GM18505 (cell line): ENCODE measurements at regions not wholly inside any gene's neighbourhood (a gene's known extent, or its start where the extent isn't known, plus 50 kb on each side); places are given as distances from the start of the nearest gene placed in this dataset.

ENCODE experiments used
- ATAC-seq: cut with Tn5 transposase; IDR thresholded peaks from one replicate; pipeline ENCODE4 v1.9.1; 2021; ENCODE audit not compliant: unreplicated experiment
- POLR2A ChIP-seq: IDR thresholded peaks from 4 replicates; pipeline ENCODE4 v1.6.1; 2011; ENCODE audit warnings: borderline replicate concordance; ENCODE audit not compliant: insufficient read depth, insufficient read length; ENCODE audit errors: extremely low read depth

- no peak for TF ChIP-seq POLR2A
- ATAC-seq = peak; percentile 91
These were observed 186.4 kb upstream of the FAM98A start for GRCh38 chr2:33785201-33786106.

- peak; percentile 5 for ATAC-seq
- no peak for TF ChIP-seq POLR2A
These were observed 185.4 kb upstream of the FAM98A start for GRCh38 chr2:33784488-33784887.

- no peak for TF ChIP-seq POLR2A
- no peak for ATAC-seq
These were observed 183.5 kb upstream of the FAM98A start for GRCh38 chr2:33782395-33783230.

- no peak for TF ChIP-seq POLR2A
- no peak for ATAC-seq
These were observed 178.7 kb upstream of the FAM98A start for GRCh38 chr2:33777786-33778185.

- TF ChIP-seq POLR2A = no peak
- no peak for ATAC-seq
These were observed 176.2 kb upstream of the FAM98A start for GRCh38 chr2:33775306-33775705.

GRCh38 chr2:33770023-33770422 is 170.9 kb upstream of the FAM98A start:
- ATAC-seq = no peak
- no peak for TF ChIP-seq POLR2A

- ATAC-seq = no peak
- no peak for TF ChIP-seq POLR2A
These were observed 167.1 kb upstream of the FAM98A start for GRCh38 chr2:33766175-33766574.

GRCh38 chr2:33765122-33765521 is 166.0 kb upstream of the FAM98A start:
- no peak for TF ChIP-seq POLR2A
- ATAC-seq = no peak

GRCh38 chr2:33764551-33764950 is 165.5 kb upstream of the FAM98A start:
- no peak for ATAC-seq
- no peak for TF ChIP-seq POLR2A

- ATAC-seq = no peak
These were observed 164.7 kb upstream of the FAM98A start for GRCh38 chr2:33763671-33764310.

GRCh38 chr2:33762636-33763035 is 163.5 kb upstream of the FAM98A start:
- no peak for TF ChIP-seq POLR2A
- no peak for ATAC-seq

More at GRCh38 chr2:33763671-33764310, 164.7 kb upstream of the FAM98A start:
- no peak for TF ChIP-seq POLR2A

GRCh38 chr2:33746208-33746800 is 147.2 kb upstream of the FAM98A start:
- no peak for ATAC-seq
- no peak for TF ChIP-seq POLR2A

GRCh38 chr2:33735096-33735495 is 136.0 kb upstream of the FAM98A start:
- no peak for ATAC-seq
- no peak for TF ChIP-seq POLR2A

GRCh38 chr2:33730804-33731203 is 131.7 kb upstream of the FAM98A start:
- TF ChIP-seq POLR2A = no peak
- ATAC-seq = no peak

- no peak for TF ChIP-seq POLR2A
- no peak for ATAC-seq
These were observed 131.1 kb upstream of the FAM98A start for GRCh38 chr2:33730193-33730592.
